Stimulated activated naive CD8-positive, alpha-beta T cell treated with anti-CD3 and anti-CD28 coated beads, Interleukin-15, amount 100 ng/mL, for 72 hours (primary cell): ENCODE measurements at regions not wholly inside any gene's neighbourhood (a gene's known extent, or its start where the extent isn't known, plus 50 kb on each side); places are given as distances from the start of the nearest gene placed in this dataset.
A peak's percentile ranks its signal among the peaks of the same experiment; 100 is the strongest.

ENCODE experiments used
- ATAC-seq: fragments of 150-1000 bp; cut with Tn5 transposase; 2 replicates; pipeline ENCODE4 v1.10.0; 2021; ENCODE audit warnings: mild to moderate bottlenecking, moderate library complexity
- DNase-seq, 2 donors: peaks; one replicate each; pipeline ENCODE4 v3.0.0; 2021 to 2022
- H3K27ac Mint-ChIP-seq, 2 donors: one replicate each; pipeline ENCODE4 v1.8.0; 2022; ENCODE audit warnings: mild to moderate bottlenecking in 2 of 2, mixed read lengths in 2 of 2, moderate library complexity in 2 of 2
- H3K27me3 Mint-ChIP-seq: one replicate; pipeline ENCODE4 v1.8.0; 2022; ENCODE audit warnings: mixed read lengths
- H3K4me1 Mint-ChIP-seq: one replicate; pipeline ENCODE4 v1.8.0; 2022; ENCODE audit warnings: mild to moderate bottlenecking, mixed read lengths
- H3K4me3 Mint-ChIP-seq, 2 donors: one replicate each; pipeline ENCODE4 v1.8.0; 2022; ENCODE audit warnings: mild to moderate bottlenecking in 2 of 2, mixed read lengths in 2 of 2, moderate library complexity in 1 of 2
- H3K9me3 Mint-ChIP-seq, 2 donors: one replicate each; pipeline ENCODE4 v1.8.0; 2022; ENCODE audit warnings: mixed read lengths in 2 of 2

GRCh38 chr2:176652300-176653182, 383.3 kb downstream of the MTX2 start:
- no peaks in the 10 kb centered on the region for H3K9me3 Mint-ChIP-seq
- no peak overlapping the region for H3K27ac Mint-ChIP-seq
- ATAC-seq (peak; percentile 94), DNase-seq (peak; percentile 13 to 62)
- peaks cover 21% of the 10 kb centered on the region for H3K4me1 Mint-ChIP-seq
- no peak overlapping the region for H3K4me3 Mint-ChIP-seq
- H3K27me3 Mint-ChIP-seq, result peaks cover 60% of the 10 kb centered on the region

GRCh38 chr2:176653479-176654443, 384.5 kb downstream of the MTX2 start:
- H3K4me1 Mint-ChIP-seq, result peaks cover 21% of the 10 kb centered on the region
- DNase-seq, result peak; percentile 51 to 57
- peak; percentile 78 for ATAC-seq
- H3K27ac Mint-ChIP-seq, result no peak overlapping the region
- H3K4me3 Mint-ChIP-seq, result no peak overlapping the region
- H3K9me3 Mint-ChIP-seq, result no peaks in the 10 kb centered on the region
- H3K27me3 Mint-ChIP-seq, result peaks cover 64% of the 10 kb centered on the region

GRCh38 chr2:176656038-176656775, 387.0 kb downstream of the MTX2 start:
- Mint-ChIP-seq H3K9me3 (no peaks in the 10 kb centered on the region), H3K27me3 (peaks cover 63% of the 10 kb centered on the region), H3K4me1 (peaks cover 21% of the 10 kb centered on the region), H3K4me3 (no peak overlapping the region), H3K27ac (peak overlapping the region in 1 of 2 donors; percentile 8)
- DNase-seq (no peak), ATAC-seq (no peak)

- Mint-ChIP-seq H3K4me3 (no peak overlapping the region), H3K27ac (no peak overlapping the region), H3K27me3 (peaks cover 67% of the 10 kb centered on the region), H3K4me1 (peaks cover 21% of the 10 kb centered on the region), H3K9me3 (no peaks in the 10 kb centered on the region)
- ATAC-seq, result no peak
- no peak for DNase-seq
These were observed 387.5 kb downstream of the MTX2 start for GRCh38 chr2:176656776-176657140.

GRCh38 chr2:176657393-176657792, 388.2 kb downstream of the MTX2 start:
- ATAC-seq (no peak), DNase-seq (no peak)
- H3K9me3 Mint-ChIP-seq, result no peaks in the 10 kb centered on the region
- no peak overlapping the region for H3K4me3 Mint-ChIP-seq
- H3K27ac Mint-ChIP-seq, result no peak overlapping the region
- H3K4me1 Mint-ChIP-seq, result peaks cover 18% of the 10 kb centered on the region
- H3K27me3 Mint-ChIP-seq, result peaks cover 67% of the 10 kb centered on the region

- H3K4me3 Mint-ChIP-seq, result no peak overlapping the region
- no peak for ATAC-seq
- DNase-seq, result no peak
- H3K4me1 Mint-ChIP-seq, result peaks cover 5% of the 10 kb centered on the region
- no peak overlapping the region for H3K27ac Mint-ChIP-seq
- peaks cover 73% of the 10 kb centered on the region for H3K27me3 Mint-ChIP-seq
- no peaks in the 10 kb centered on the region for H3K9me3 Mint-ChIP-seq
These were observed 389.5 kb downstream of the MTX2 start for GRCh38 chr2:176658708-176659107.

GRCh38 chr2:176662753-176663152, 393.5 kb downstream of the MTX2 start:
- Mint-ChIP-seq H3K27me3 (peaks cover 41% of the 10 kb centered on the region), H3K27ac (no peak overlapping the region), H3K4me3 (no peak overlapping the region), H3K9me3 (no peaks in the 10 kb centered on the region), H3K4me1 (no peaks in the 10 kb centered on the region)
- ATAC-seq (no peak), DNase-seq (no peak)

- peaks cover 4% of the 10 kb centered on the region for H3K4me1 Mint-ChIP-seq
- ATAC-seq (no peak), DNase-seq (no peak)
- H3K27me3 Mint-ChIP-seq, result peaks cover 42% of the 10 kb centered on the region
- no peak overlapping the region for H3K4me3 Mint-ChIP-seq
- H3K9me3 Mint-ChIP-seq, result no peaks in the 10 kb centered on the region
- H3K27ac Mint-ChIP-seq, result no peak overlapping the region
These were observed 395.2 kb downstream of the MTX2 start for GRCh38 chr2:176664478-176664877.

GRCh38 chr2:176665086-176665485, 395.8 kb downstream of the MTX2 start:
- H3K4me3 Mint-ChIP-seq, result no peak overlapping the region
- DNase-seq (no peak), ATAC-seq (no peak)
- H3K27me3 Mint-ChIP-seq, result peaks cover 41% of the 10 kb centered on the region
- H3K27ac Mint-ChIP-seq, result peak overlapping the region in 1 of 2 donors; percentile 59
- no peaks in the 10 kb centered on the region for H3K9me3 Mint-ChIP-seq
- H3K4me1 Mint-ChIP-seq, result peaks cover 5% of the 10 kb centered on the region

GRCh38 chr2:176668912-176669311, 399.7 kb downstream of the MTX2 start:
- Mint-ChIP-seq H3K27me3 (peaks cover 19% of the 10 kb centered on the region), H3K9me3 (no peaks in the 10 kb centered on the region), H3K4me3 (no peak overlapping the region), H3K4me1 (peaks cover 5% of the 10 kb centered on the region), H3K27ac (no peak overlapping the region)
- ATAC-seq (no peak), DNase-seq (no peak)

- ATAC-seq, result no peak
- H3K9me3 Mint-ChIP-seq, result no peaks in the 10 kb centered on the region
These were observed 400.3 kb downstream of the MTX2 start for GRCh38 chr2:176669398-176670174.

GRCh38 chr2:176675271-176675949, 406.2 kb downstream of the MTX2 start:
- H3K9me3 Mint-ChIP-seq, result no peaks in the 10 kb centered on the region
- no peak overlapping the region for H3K4me3 Mint-ChIP-seq

More at GRCh38 chr2:176669398-176670174, 400.3 kb downstream of the MTX2 start:
- Mint-ChIP-seq H3K27ac (no peak overlapping the region), H3K4me3 (no peak overlapping the region), H3K27me3 (peaks cover 19% of the 10 kb centered on the region), H3K4me1 (peaks cover 5% of the 10 kb centered on the region)
- no peak for DNase-seq

GRCh38 chr2:176677746-176678265, 408.6 kb downstream of the MTX2 start:
- no peaks in the 10 kb centered on the region for H3K9me3 Mint-ChIP-seq
- ATAC-seq (no peak), DNase-seq (no peak)
- no peak overlapping the region for H3K27ac Mint-ChIP-seq
- no peaks in the 10 kb centered on the region for H3K4me1 Mint-ChIP-seq
- H3K4me3 Mint-ChIP-seq, result no peak overlapping the region
- peaks cover 14% of the 10 kb centered on the region for H3K27me3 Mint-ChIP-seq

More at GRCh38 chr2:176675271-176675949, 406.2 kb downstream of the MTX2 start:
- H3K4me1 Mint-ChIP-seq, result no peaks in the 10 kb centered on the region
- no peak overlapping the region for H3K27ac Mint-ChIP-seq
- peaks cover 8% of the 10 kb centered on the region for H3K27me3 Mint-ChIP-seq
- ATAC-seq (no peak), DNase-seq (no peak)

- H3K4me1 Mint-ChIP-seq, result no peaks in the 10 kb centered on the region
These were observed 409.3 kb downstream of the MTX2 start for GRCh38 chr2:176678571-176678970.

More at GRCh38 chr2:176678571-176678970, 409.3 kb downstream of the MTX2 start:
- Mint-ChIP-seq H3K9me3 (no peaks in the 10 kb centered on the region), H3K27ac (no peak overlapping the region), H3K4me3 (no peak overlapping the region), H3K27me3 (peaks cover 21% of the 10 kb centered on the region)
- ATAC-seq (no peak), DNase-seq (no peak)
